DOHH2 (cell line): ENCODE measurements at regions not wholly inside any gene's neighbourhood (a gene's known extent, or its start where the extent isn't known, plus 50 kb on each side); places are given as distances from the start of the nearest gene placed in this dataset.

ENCODE experiments used
- CTCF ChIP-seq: fragments of 200-600 bp; sonication (generic); IDR thresholded peaks from one replicate; pipeline ENCODE4 v1.5.1; 2014; ENCODE audit warnings: antibody characterized with exemption, mild to moderate bottlenecking, low read depth, low read length; ENCODE audit not compliant: poor library complexity, severe bottlenecking
- EZH2phosphoT487 ChIP-seq: fragments of 200-600 bp; sonication (generic); IDR thresholded peaks from 2 replicates; pipeline ENCODE4 v1.6.1; 2017; ENCODE audit warnings: borderline replicate concordance, mild to moderate bottlenecking, antibody characterized with exemption, low read length, moderate library complexity, mixed read lengths

- TF ChIP-seq CTCF (no peak), EZH2phosphoT487 (no peak)
These were observed 410.5 kb upstream of the MEIS1 start for GRCh38 chr2:66024391-66024790.
